Body of pancreas (tissue), 4 donors: ENCODE measurements at regions not wholly inside any gene's neighbourhood (a gene's known extent, or its start where the extent isn't known, plus 50 kb on each side); places are given as distances from the start of the nearest gene placed in this dataset.

ENCODE experiments used
- CTCF ChIP-seq, 7 experiments: fragments of 450-650 bp in 4 of 7; fragments of 200-600 bp in 3 of 7; sonication (generic) in 3 of 7; IDR thresholded peaks; one replicate each; pipeline ENCODE4 v1.5.1; 2016 to 2019; ENCODE audit warnings: antibody characterized with exemption in 7 of 7
- POLR2A ChIP-seq, 3 donors: fragments of 450-650 bp; IDR thresholded peaks; one replicate each; pipeline ENCODE4 v1.6.1; 2016; ENCODE audit warnings: antibody characterized with exemption in 3 of 3, mild to moderate bottlenecking in 2 of 3

- no peak for TF ChIP-seq POLR2A (IDR thresholded peaks at IDR 0.05)
- TF ChIP-seq CTCF (IDR thresholded peaks at IDR 0.05) = no peak
Observed at GRCh38 chr9:117486426-117486825, 71.6 kb upstream of the ASTN2 start.
